Breast epithelium (tissue), 3 donors: ENCODE measurements at regions not wholly inside any gene's neighbourhood (a gene's known extent, or its start where the extent isn't known, plus 50 kb on each side); places are given as distances from the start of the nearest gene placed in this dataset.

Experiments used
- POLR2A ChIP-seq: fragments of 450-650 bp; IDR thresholded peaks from one replicate; pipeline ENCODE4 v1.6.1; 2016; ENCODE audit warnings: antibody characterized with exemption, mild to moderate bottlenecking, moderate library complexity
- TF ChIP-seq, protein P1 (sequence below), 3 donors: fragments of 450-650 bp; IDR thresholded peaks; one replicate each; pipeline ENCODE4 v1.5.1; 2016 to 2017; ENCODE audit warnings: antibody characterized with exemption in 3 of 3, mild to moderate bottlenecking in 3 of 3, moderate library complexity in 3 of 3

DNA sequence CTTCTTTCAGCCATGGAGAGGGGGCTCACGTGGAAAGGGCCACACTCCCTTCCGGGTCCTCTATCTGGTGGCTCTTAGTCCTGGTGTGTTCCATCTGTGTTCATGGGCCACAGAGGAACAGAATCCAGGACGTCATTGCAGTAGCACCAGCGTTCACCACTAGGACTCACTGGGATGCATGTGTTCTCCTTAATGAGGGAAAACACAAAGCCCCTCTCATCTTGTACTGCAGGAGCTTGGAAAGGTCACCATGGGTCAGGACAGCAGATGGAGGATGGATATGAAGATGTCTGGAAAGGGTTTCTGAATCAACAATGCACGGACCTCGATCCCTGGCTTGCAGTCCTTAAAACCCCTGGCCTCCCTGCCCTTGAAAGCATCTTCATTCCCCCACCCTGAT lies 113.8 kb upstream of the THY1 start:
- TF ChIP-seq, protein P1, sequence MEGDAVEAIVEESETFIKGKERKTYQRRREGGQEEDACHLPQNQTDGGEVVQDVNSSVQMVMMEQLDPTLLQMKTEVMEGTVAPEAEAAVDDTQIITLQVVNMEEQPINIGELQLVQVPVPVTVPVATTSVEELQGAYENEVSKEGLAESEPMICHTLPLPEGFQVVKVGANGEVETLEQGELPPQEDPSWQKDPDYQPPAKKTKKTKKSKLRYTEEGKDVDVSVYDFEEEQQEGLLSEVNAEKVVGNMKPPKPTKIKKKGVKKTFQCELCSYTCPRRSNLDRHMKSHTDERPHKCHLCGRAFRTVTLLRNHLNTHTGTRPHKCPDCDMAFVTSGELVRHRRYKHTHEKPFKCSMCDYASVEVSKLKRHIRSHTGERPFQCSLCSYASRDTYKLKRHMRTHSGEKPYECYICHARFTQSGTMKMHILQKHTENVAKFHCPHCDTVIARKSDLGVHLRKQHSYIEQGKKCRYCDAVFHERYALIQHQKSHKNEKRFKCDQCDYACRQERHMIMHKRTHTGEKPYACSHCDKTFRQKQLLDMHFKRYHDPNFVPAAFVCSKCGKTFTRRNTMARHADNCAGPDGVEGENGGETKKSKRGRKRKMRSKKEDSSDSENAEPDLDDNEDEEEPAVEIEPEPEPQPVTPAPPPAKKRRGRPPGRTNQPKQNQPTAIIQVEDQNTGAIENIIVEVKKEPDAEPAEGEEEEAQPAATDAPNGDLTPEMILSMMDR (IDR thresholded peaks at IDR 0.05): no peak
- no peak for TF ChIP-seq POLR2A
